Fibroblast of pulmonary artery (primary cell): ENCODE measurements at regions not wholly inside any gene's neighbourhood (a gene's known extent, or its start where the extent isn't known, plus 50 kb on each side); places are given as distances from the start of the nearest gene placed in this dataset.
A peak's percentile ranks its signal among the peaks of the same experiment; 100 is the strongest.

Source experiments
- DNase-seq: peaks from one replicate; pipeline ENCODE4 v3.0.0-alpha.2; 2010; ENCODE audit warnings: low read depth
- H3K4me3 ChIP-seq: replicated peaks from 2 replicates; pipeline ENCODE4 v1.5.1; 2011; ENCODE audit warnings: low read depth, mild to moderate bottlenecking, control low read depth, low read length, moderate library complexity
- TF ChIP-seq, protein P1 (sequence below): IDR thresholded peaks from 2 replicates; pipeline ENCODE4 v1.5.1; 2011; ENCODE audit warnings: mild to moderate bottlenecking, control low read depth, low read length, inconsistent platforms; ENCODE audit errors: missing control alignments

DNA sequence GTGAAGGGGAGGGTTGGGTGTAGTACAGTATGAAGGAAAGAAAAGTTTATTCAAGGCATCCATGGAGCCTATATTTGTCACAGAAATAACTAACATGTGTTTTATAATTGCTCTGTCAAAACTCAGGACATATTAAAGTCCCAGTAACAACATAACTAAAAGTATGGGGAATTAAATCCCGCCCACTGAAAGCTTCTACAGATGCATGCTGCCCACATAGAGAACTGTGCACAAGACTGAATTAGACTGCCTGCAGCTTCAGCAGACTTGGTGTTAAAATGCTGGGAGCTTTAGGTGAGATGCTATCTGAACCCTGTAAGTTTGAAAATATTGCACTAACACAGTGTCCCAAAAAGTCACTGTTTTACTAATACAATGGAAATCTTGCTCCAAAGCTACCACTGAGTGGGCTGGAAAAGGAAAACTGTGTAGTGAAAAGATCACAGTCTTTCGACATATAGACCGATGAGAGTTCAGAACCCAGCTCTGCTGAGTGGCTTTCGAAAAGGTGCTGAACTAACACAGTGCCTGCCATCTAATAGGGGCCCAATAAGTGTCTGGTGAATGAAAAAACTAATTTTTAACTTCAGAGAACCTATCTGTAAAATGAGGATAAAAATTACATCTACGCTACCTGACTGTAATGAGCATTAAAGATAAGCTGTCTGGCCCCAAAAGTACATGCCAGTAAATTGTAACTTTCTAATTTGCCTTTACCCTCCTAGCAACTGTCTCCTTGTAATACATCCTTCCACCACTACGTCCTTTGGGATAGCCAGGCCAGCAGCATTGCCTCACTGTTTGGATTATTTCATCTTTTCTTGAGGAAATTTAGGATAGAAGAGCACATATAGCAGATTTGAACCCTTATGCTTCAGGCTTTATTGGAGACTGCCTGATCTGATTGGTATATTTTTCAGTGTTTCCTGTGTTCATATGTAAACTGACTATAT, 237.6 kb downstream of the BCAT1 start:
- no peak for DNase-seq
- H3K4me3 ChIP-seq: no peak overlapping the region
- TF ChIP-seq, protein P1, sequence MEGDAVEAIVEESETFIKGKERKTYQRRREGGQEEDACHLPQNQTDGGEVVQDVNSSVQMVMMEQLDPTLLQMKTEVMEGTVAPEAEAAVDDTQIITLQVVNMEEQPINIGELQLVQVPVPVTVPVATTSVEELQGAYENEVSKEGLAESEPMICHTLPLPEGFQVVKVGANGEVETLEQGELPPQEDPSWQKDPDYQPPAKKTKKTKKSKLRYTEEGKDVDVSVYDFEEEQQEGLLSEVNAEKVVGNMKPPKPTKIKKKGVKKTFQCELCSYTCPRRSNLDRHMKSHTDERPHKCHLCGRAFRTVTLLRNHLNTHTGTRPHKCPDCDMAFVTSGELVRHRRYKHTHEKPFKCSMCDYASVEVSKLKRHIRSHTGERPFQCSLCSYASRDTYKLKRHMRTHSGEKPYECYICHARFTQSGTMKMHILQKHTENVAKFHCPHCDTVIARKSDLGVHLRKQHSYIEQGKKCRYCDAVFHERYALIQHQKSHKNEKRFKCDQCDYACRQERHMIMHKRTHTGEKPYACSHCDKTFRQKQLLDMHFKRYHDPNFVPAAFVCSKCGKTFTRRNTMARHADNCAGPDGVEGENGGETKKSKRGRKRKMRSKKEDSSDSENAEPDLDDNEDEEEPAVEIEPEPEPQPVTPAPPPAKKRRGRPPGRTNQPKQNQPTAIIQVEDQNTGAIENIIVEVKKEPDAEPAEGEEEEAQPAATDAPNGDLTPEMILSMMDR: no peak

DNA sequence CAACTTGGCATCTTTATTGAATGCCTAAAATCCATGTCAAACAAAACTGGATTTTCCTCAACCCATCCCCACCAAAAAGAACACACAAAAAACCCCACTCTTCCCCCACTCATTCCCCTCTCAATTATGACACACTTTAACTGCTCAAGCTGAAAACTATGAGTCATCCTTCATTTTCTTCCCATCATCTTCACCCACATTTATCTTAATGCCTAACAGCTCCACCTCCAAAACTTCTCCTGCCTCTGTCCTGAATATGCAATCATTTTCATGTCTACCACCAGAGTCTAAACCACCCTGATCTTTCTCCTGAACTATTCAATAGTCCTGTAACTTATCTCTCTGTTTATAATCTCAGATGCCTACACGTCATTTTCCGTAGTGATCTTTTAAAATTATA, 239.7 kb downstream of the BCAT1 start:
- peak; percentile 11 for DNase-seq
- TF ChIP-seq, protein P1: no peak
- H3K4me3 ChIP-seq: no peak overlapping the region

DNA sequence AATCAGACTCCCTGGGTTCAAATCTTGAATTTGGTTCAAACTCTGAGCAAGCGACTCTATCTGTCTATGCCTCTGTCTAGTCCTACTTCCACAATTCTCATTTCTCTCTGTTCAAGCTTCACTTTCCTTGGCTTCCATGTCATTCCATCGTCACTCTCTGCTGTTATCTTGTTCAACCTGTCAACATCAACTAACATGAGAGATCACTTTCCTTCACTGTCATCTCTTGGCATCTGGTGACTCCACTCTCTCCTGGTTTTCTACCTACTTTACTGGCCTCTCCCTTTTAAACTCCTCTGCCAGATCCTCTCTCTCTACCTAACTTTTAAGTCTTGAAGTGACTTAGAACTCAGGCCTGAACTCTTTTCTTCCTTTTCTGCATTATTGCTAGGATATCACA, 240.2 kb downstream of the BCAT1 start:
- no peak overlapping the region for H3K4me3 ChIP-seq
- TF ChIP-seq, protein P1: no peak
- no peak for DNase-seq

DNA sequence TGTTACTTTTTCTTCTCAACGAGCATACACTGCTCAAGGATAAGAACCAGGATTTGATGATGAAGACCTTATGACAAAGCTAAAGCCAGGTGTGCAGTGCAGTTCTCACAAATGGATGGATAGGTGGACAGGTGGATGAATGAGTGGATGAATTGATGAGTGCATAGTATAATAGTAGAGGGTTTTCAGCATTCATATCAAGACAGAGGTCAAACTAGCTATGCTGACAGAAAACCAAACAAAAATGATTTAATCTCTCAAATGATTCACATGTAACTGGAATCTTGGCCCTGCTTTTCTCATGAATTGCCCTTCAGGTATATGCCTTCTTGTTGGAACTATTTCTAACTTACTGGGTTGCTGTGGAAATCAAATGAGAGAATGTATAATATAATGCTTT, 240.9 kb downstream of the BCAT1 start:
- no peak for DNase-seq
- H3K4me3 ChIP-seq: no peak overlapping the region
- TF ChIP-seq, protein P1: no peak

DNA sequence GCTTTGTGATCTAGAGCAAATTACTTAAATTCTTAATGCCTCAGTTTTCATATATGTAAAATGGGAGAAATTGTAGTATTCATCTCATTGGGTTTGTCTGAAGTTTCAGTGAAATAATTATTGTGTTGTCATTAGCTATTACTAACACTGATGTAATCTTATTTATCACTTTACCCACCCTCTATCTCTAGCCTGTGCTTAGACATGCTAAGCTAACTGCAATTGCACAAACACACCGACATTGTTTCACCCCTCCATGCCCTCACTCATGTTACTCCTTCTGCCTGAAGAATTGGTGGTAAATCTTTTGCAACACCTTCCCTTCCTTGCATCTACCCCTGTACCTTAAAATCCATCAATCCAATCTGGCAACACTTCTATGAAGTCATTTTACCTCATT, 241.6 kb downstream of the BCAT1 start:
- TF ChIP-seq, protein P1: no peak
- no peak for DNase-seq
- H3K4me3 ChIP-seq: no peak overlapping the region

DNA sequence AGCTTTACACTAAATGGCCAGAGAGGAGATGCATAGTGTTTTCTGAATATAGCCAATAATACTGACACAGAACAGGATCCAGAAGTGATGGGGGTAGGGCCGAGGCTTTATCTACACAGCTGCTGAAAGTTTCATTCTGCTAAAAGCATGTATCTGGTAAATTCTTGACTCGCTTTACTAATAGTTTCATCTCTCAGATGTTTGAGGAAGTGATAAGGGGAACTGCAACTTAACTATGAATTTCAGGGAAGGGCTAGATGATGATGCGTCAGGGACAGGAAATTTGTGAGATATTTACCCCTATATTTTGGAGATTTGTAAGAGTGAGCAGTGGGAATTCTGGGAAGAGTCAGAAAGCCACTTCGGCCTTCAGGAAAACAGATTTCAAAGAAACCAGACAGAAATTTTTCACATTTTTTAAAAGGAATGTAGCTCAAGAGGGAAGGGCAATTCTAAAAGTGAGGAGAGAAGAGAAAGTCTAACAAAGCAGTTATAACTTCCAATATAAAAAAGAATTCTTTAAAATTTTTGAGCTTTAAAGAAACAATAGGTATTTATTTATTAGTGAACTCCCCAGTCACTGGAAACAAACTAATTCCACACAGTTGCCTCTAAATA, 243.1 kb downstream of the BCAT1 start:
- TF ChIP-seq, protein P1: no peak
- H3K4me3 ChIP-seq: no peak overlapping the region
- DNase-seq: peak; percentile 35
